BLaER1 (cell line): ENCODE measurements at regions not wholly inside any gene's neighbourhood (a gene's known extent, or its start where the extent isn't known, plus 50 kb on each side); places are given as distances from the start of the nearest gene placed in this dataset.

ENCODE experiments used
- H3K27ac ChIP-seq: shearing (Covaris generic); formaldehyde crosslinking; 2 replicates; pipeline ENCODE4 v1.8.1; 2022
- H3K27me3 ChIP-seq: shearing (Covaris generic); formaldehyde crosslinking; 2 replicates; pipeline ENCODE4 v1.8.1; 2022
- H3K36me3 ChIP-seq: shearing (Covaris generic); formaldehyde crosslinking; 2 replicates; pipeline ENCODE4 v1.8.1; 2022
- H3K4me1 ChIP-seq: shearing (Covaris generic); formaldehyde crosslinking; 2 replicates; pipeline ENCODE4 v1.8.1; 2022
- H3K4me2 ChIP-seq: shearing (Covaris generic); formaldehyde crosslinking; 2 replicates; pipeline ENCODE4 v1.8.1; 2022
- H3K4me3 ChIP-seq: shearing (Covaris generic); formaldehyde crosslinking; 2 replicates; pipeline ENCODE4 v1.8.1; 2022
- H3K9ac ChIP-seq: shearing (Covaris generic); formaldehyde crosslinking; 2 replicates; pipeline ENCODE4 v1.8.1; 2022
- H3K9me3 ChIP-seq: shearing (Covaris generic); formaldehyde crosslinking; 2 replicates; pipeline ENCODE4 v1.8.1; 2022
- H4K20me1 ChIP-seq: shearing (Covaris generic); formaldehyde crosslinking; 2 replicates; pipeline ENCODE4 v1.8.1; 2022
- Cebpa-rat ChIP-seq: shearing (Covaris generic); IDR thresholded peaks from 2 replicates; pipeline ENCODE4 v1.8.1; 2022

GRCh38 chr14:71589609-71590008, 342.6 kb upstream of the RGS6 start:
- Histone ChIP-seq H3K4me2 (no peak overlapping the region), H3K36me3 (peaks cover 12% of the 10 kb centered on the region; the same call in 1 of the 2 replicates), H3K9ac (no peak overlapping the region), H3K27ac (no peak overlapping the region), H3K27me3 (no peaks in the 10 kb centered on the region), H3K4me3 (no peak overlapping the region), H4K20me1 (no peaks in the 10 kb centered on the region), H3K4me1 (peaks cover 13% of the 10 kb centered on the region), H3K9me3 (0 out of 2 replicates have a peak, but pooled peaks cover 5% of the 10 kb centered on the region)
- no peak for TF ChIP-seq Cebpa-rat

GRCh38 chr14:71590131-71590530, 342.1 kb upstream of the RGS6 start:
- no peaks in the 10 kb centered on the region for H4K20me1 ChIP-seq
- no peak overlapping the region for H3K27ac ChIP-seq
- no peak overlapping the region for H3K4me2 ChIP-seq
- H3K9me3 ChIP-seq, result 0 out of 2 replicates have a peak, but pooled peaks cover 5% of the 10 kb centered on the region
- H3K27me3 ChIP-seq, result no peaks in the 10 kb centered on the region
- H3K36me3 ChIP-seq, result peaks cover 12% of the 10 kb centered on the region; the same call in 1 of the 2 replicates
- peaks cover 13% of the 10 kb centered on the region for H3K4me1 ChIP-seq
- no peak overlapping the region for H3K4me3 ChIP-seq
- no peak for TF ChIP-seq Cebpa-rat
- no peak overlapping the region for H3K9ac ChIP-seq

DNA sequence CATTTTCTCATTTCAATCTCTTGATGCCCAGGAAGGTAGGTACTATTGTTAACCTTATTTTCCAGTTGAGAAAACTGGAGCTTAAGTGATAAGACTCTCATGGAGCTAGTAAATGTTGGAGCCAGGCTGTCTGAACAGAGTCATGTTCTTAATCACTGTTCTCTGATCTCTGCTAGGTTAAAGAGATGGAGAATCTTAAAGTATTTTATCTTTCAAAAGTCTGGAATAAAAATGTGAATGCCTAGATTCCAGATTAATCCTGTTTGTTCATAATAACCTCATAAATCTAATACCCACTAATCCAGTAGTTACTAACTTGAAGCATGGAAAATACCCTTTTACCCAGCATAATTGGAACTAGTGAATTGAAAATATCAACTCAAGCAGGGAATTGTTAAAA, 341.0 kb upstream of the RGS6 start:
- Histone ChIP-seq H3K27ac (no peak overlapping the region), H3K9ac (no peak overlapping the region), H3K36me3 (peaks cover 12% of the 10 kb centered on the region; the same call in 1 of the 2 replicates), H3K9me3 (0 out of 2 replicates have a peak, but pooled peaks cover 5% of the 10 kb centered on the region), H4K20me1 (no peaks in the 10 kb centered on the region), H3K4me2 (no peak overlapping the region), H3K4me1 (peaks cover 13% of the 10 kb centered on the region), H3K27me3 (no peaks in the 10 kb centered on the region), H3K4me3 (no peak overlapping the region)
- no peak for TF ChIP-seq Cebpa-rat

DNA sequence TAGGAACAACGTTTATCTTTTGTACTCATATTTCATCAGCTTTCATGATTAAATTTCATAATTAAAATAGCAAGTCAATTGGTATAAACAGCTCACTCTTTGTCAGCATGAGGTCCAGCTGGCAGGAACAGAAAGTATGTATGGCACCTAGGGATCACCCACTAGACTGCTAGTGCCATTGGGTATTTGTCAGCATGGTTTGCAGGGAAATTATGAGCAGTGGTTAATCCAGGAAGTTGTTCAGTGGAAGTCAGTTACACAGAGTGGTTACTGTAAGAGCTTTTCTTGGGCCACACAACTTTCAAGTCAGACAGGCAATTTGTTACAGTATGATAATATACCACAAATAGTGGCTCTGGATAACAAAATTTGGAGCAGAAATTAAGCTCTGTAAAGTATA, 340.3 kb upstream of the RGS6 start:
- Histone ChIP-seq H3K27me3 (no peaks in the 10 kb centered on the region), H4K20me1 (no peaks in the 10 kb centered on the region), H3K4me1 (peaks cover 13% of the 10 kb centered on the region), H3K4me3 (no peak overlapping the region), H3K4me2 (peak overlapping the region; percentile 50), H3K9ac (no peak overlapping the region), H3K9me3 (0 out of 2 replicates have a peak, but pooled peaks cover 5% of the 10 kb centered on the region), H3K36me3 (peaks cover 12% of the 10 kb centered on the region; the same call in 1 of the 2 replicates), H3K27ac (no peak overlapping the region)
- no peak for TF ChIP-seq Cebpa-rat

DNA sequence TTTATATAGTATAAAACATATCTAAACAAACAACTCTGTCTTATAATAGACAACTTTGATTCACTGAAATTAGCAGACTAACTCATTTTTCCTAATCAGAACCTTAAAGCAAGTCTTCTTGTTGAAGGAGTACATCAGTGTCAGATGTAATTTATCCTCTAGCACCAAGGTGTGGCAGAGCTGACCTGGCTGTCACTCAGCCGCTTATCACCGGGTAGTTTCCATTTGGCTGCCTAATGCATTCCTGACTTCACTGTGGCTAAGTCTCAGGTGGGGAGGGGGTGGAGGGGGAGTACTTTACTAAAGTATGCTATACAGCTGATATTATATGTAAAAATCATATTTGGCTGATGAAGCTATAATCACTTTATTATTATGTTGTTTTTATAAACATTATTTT, 339.9 kb upstream of the RGS6 start:
- Histone ChIP-seq H3K4me2 (peak overlapping the region; percentile 50), H3K27me3 (no peaks in the 10 kb centered on the region), H3K4me1 (peaks cover 15% of the 10 kb centered on the region), H3K9me3 (0 out of 2 replicates have a peak, but pooled peaks cover 5% of the 10 kb centered on the region), H3K4me3 (no peak overlapping the region), H3K27ac (no peak overlapping the region), H4K20me1 (no peaks in the 10 kb centered on the region), H3K9ac (no peak overlapping the region), H3K36me3 (peaks cover 12% of the 10 kb centered on the region; the same call in 1 of the 2 replicates)
- TF ChIP-seq Cebpa-rat, result no peak

GRCh38 chr14:71593966-71594365, 338.3 kb upstream of the RGS6 start:
- Histone ChIP-seq H3K4me1 (peaks cover 25% of the 10 kb centered on the region), H3K4me2 (no peak overlapping the region), H3K27ac (no peak overlapping the region), H3K9ac (no peak overlapping the region), H3K4me3 (no peak overlapping the region), H3K27me3 (no peaks in the 10 kb centered on the region), H3K36me3 (0 out of 2 replicates have a peak, but pooled peaks cover under 1% of the 10 kb centered on the region), H3K9me3 (peaks cover 5% of the 10 kb centered on the region), H4K20me1 (no peaks in the 10 kb centered on the region)
- TF ChIP-seq Cebpa-rat, result no peak

GRCh38 chr14:71594821-71595220, 337.4 kb upstream of the RGS6 start:
- Histone ChIP-seq H3K4me1 (peaks cover 25% of the 10 kb centered on the region), H3K9ac (no peak overlapping the region), H3K4me3 (no peak overlapping the region), H3K27me3 (no peaks in the 10 kb centered on the region), H4K20me1 (no peaks in the 10 kb centered on the region), H3K4me2 (no peak overlapping the region), H3K27ac (no peak overlapping the region), H3K36me3 (no peaks in the 10 kb centered on the region), H3K9me3 (peaks cover 12% of the 10 kb centered on the region)
- no peak for TF ChIP-seq Cebpa-rat

DNA sequence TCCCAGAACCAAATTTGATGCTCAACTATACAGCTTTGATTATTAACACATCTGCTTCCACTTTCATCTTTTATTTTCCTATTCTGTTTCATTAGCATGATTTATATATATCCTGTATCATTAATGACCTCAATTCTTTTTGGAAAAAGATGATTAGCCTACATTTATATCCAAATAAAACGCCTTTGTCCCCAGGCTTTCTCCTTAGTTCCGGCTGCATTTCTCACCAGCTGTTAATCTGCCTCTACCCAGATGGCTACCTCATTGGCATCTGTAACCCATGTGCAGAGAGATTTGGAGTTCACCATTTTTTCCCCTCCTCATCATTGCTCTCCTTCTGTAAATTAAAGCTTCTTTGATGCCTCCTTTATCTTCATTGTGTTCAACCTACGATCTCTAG, 336.8 kb upstream of the RGS6 start:
- no peaks in the 10 kb centered on the region for H4K20me1 ChIP-seq
- H3K9ac ChIP-seq, result no peak overlapping the region
- peaks cover 18% of the 10 kb centered on the region for H3K9me3 ChIP-seq
- no peaks in the 10 kb centered on the region for H3K36me3 ChIP-seq
- no peak overlapping the region for H3K4me3 ChIP-seq
- H3K27me3 ChIP-seq, result no peaks in the 10 kb centered on the region
- H3K4me2 ChIP-seq, result no peak overlapping the region
- H3K4me1 ChIP-seq, result peaks cover 25% of the 10 kb centered on the region
- TF ChIP-seq Cebpa-rat, result no peak
- no peak overlapping the region for H3K27ac ChIP-seq

DNA sequence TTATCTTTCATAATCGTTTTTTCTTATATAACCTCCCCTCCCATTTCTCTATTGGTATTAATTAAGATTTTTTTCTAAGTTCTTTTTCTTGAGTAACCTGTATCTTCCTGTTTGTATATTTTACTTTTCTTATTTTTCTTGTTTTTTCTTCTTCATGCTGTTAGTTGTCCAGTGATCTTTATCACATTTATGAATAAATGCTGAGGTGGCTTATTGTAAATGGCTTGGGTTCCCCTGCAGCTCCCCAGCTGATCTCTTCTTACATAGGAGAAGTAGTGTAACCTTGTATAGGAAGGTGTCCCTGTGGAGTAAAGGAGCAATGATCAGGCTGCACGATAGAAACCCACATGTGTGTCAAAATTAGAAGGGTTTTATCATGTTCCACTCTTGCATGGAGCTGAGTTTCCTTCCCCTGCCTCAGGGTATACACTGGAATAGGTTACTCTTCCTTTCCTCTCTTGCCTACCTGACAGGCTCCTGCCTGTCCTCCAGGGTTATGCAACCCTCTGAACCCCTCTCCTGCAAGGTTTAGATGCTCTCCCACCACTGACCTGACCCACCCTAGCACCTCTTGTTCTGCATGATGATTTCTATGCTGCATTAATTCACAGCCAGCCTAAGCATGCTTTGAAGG, 334.8 kb upstream of the RGS6 start:
- H3K9me3 ChIP-seq, result peaks cover 21% of the 10 kb centered on the region
- TF ChIP-seq Cebpa-rat, result no peak
- no peak overlapping the region for H3K27ac ChIP-seq
- no peak overlapping the region for H3K9ac ChIP-seq
- no peaks in the 10 kb centered on the region for H3K36me3 ChIP-seq
- H4K20me1 ChIP-seq, result no peaks in the 10 kb centered on the region
- H3K4me3 ChIP-seq, result no peak overlapping the region
- H3K4me1 ChIP-seq, result peaks cover 17% of the 10 kb centered on the region
- no peaks in the 10 kb centered on the region for H3K27me3 ChIP-seq
- peak overlapping the region; percentile 51 for H3K4me2 ChIP-seq

GRCh38 chr14:71597955-71598660, 334.1 kb upstream of the RGS6 start:
- Histone ChIP-seq H3K9ac (no peak overlapping the region), H3K4me2 (peak overlapping the region; percentile 51), H3K9me3 (peaks cover 25% of the 10 kb centered on the region), H4K20me1 (no peaks in the 10 kb centered on the region), H3K27me3 (no peaks in the 10 kb centered on the region), H3K4me1 (peaks cover 12% of the 10 kb centered on the region), H3K27ac (no peak overlapping the region), H3K4me3 (no peak overlapping the region), H3K36me3 (no peaks in the 10 kb centered on the region)
- TF ChIP-seq Cebpa-rat, result no peak
